Fibroblast of skin of right biceps (primary cell): ENCODE measurements at regions not wholly inside any gene's neighbourhood (a gene's known extent, or its start where the extent isn't known, plus 50 kb on each side); places are given as distances from the start of the nearest gene placed in this dataset.
"Not testable (repeated sequence)": the region's sequence is repeated elsewhere in the genome, so short reads cannot be mapped to it uniquely, and the experiment has no call there.

ENCODE experiments used
- DNase-seq: peaks from one replicate; pipeline ENCODE4 v3.0.0-alpha.2; 2013

GRCh38 chr1:53399370-53400133, 59.6 kb upstream of the DMRTB1 start:
- DNase-seq: not testable (repeated sequence)

- DNase-seq: peak; percentile 7
Measured at GRCh38 chr1:53400761-53401674, 58.2 kb upstream of the DMRTB1 start.

- DNase-seq: no peak
Measured at GRCh38 chr1:53401813-53402745, 57.1 kb upstream of the DMRTB1 start.

- DNase-seq: no peak
Measured at GRCh38 chr1:53402891-53403655, 56.1 kb upstream of the DMRTB1 start.

- DNase-seq: no peak
Measured at GRCh38 chr1:53405737-53406136, 53.5 kb upstream of the DMRTB1 start.

GRCh38 chr1:53406551-53407235, 52.5 kb upstream of the DMRTB1 start:
- no peak for DNase-seq

GRCh38 chr1:53408013-53408754, 51.0 kb upstream of the DMRTB1 start:
- DNase-seq: peak; percentile 33

- no peak for DNase-seq
Measured at GRCh38 chr1:53408755-53409129, 50.5 kb upstream of the DMRTB1 start.

GRCh38 chr1:53409233-53409632, 50.0 kb upstream of the DMRTB1 start:
- no peak for DNase-seq
